H1 (cell line): ENCODE measurements at regions not wholly inside any gene's neighbourhood (a gene's known extent, or its start where the extent isn't known, plus 50 kb on each side); places are given as distances from the start of the nearest gene placed in this dataset.

ENCODE experiments used
- CTCF ChIA-PET: fragments of 300-600 bp; sonication (Branson Sonifier 250); formaldehyde crosslinking; loops from one replicate; lab custom pipeline; 2021; ENCODE audit not compliant: partially characterized antibody; lab: Charles Lee
- POLR2A ChIA-PET: fragments of 300-600 bp; sonication (Branson Sonifier 250); formaldehyde crosslinking; loops from one replicate; lab custom pipeline; 2021; ENCODE audit warnings: inconsistent platforms; ENCODE audit not compliant: partially characterized antibody; lab: Charles Lee
- DNase-seq, 2 experiments: peaks; one replicate each; pipeline versions ENCODE4 v3.0.0 to v3.0.0-alpha.2; 2010 to 2022; ENCODE audit warnings: low spot score in 2 of 2, low read depth in 1 of 2, mixed read lengths in 1 of 2
- FAIRE-seq: peaks from 2 replicates; lab custom pipeline; 2011; peaks lifted over from hg19 to GRCh38; lab: Jason Lieb, UNC
- H2AFZ ChIP-seq: 2 replicates; pipeline ENCODE4 v1.8.1; 2012; ENCODE audit warnings: low read length, inconsistent platforms
- H2AK5ac ChIP-seq: 2 replicates; pipeline ENCODE4 v1.6.1; 2013; ENCODE audit warnings: low read depth, low read length
- H2BK120ac ChIP-seq: replicated peaks from 2 replicates; pipeline ENCODE3; 2013; ENCODE audit warnings: low read depth, low read length, inconsistent platforms
- H2BK12ac ChIP-seq: 2 replicates; pipeline ENCODE4 v1.6.1; 2013; ENCODE audit warnings: low read depth, low read length
- H2BK15ac ChIP-seq: 2 replicates; pipeline ENCODE4 v1.6.1; 2013; ENCODE audit warnings: low read length
- H2BK20ac ChIP-seq: 2 replicates; pipeline ENCODE4 v1.6.1; 2013; ENCODE audit warnings: low read length
- H2BK5ac ChIP-seq: 2 replicates; pipeline ENCODE4 v1.6.1; 2013; ENCODE audit warnings: low read depth, low read length
- H3K14ac ChIP-seq: 2 replicates; pipeline ENCODE4 v1.6.1; 2013; ENCODE audit warnings: inconsistent platforms; ENCODE audit not compliant: insufficient read length
- H3K18ac ChIP-seq: 2 replicates; pipeline ENCODE4 v1.6.1; 2013; ENCODE audit warnings: low read length; ENCODE audit errors: extremely low read depth
- H3K23ac ChIP-seq: 2 replicates; pipeline ENCODE4 v1.6.1; 2013; ENCODE audit warnings: inconsistent platforms; ENCODE audit not compliant: insufficient read length
- H3K23me2 ChIP-seq: 2 replicates; pipeline ENCODE4 v1.6.1; 2013; ENCODE audit warnings: low read depth, low read length
- H3K27ac ChIP-seq: 2 replicates; pipeline ENCODE4 v1.6.1; 2011; ENCODE audit warnings: low read depth, low read length, inconsistent platforms
- H3K27me3 ChIP-seq, 4 experiments: replicated peaks in 1 of 4; 1 replicate in 1 of 4; 2 replicates in 3 of 4; pipeline versions ENCODE4 v1.6.1 to v1.8.1; 2011 to 2013; ENCODE audit warnings: low read length in 3 of 4, mild to moderate bottlenecking in 3 of 4, inconsistent platforms in 2 of 4, mixed read lengths in 2 of 4, moderate library complexity in 1 of 4; ENCODE audit not compliant: control insufficient read depth in 3 of 4, insufficient read depth in 3 of 4; ENCODE audit errors: extremely low read depth in 1 of 4
- H3K36me3 ChIP-seq, 4 experiments: 2 replicates each; pipeline versions ENCODE4 v1.6.1 to v1.8.1; 2011 to 2013; ENCODE audit warnings: mild to moderate bottlenecking in 4 of 4, low read length in 3 of 4, moderate library complexity in 2 of 4, control low read depth in 1 of 4, inconsistent platforms in 1 of 4; ENCODE audit not compliant: insufficient read depth in 4 of 4, control insufficient read depth in 2 of 4
- H3K4ac ChIP-seq: replicated peaks from 2 replicates; pipeline ENCODE3; 2013; ENCODE audit warnings: low read length, low read depth, mixed read lengths, inconsistent platforms; ENCODE audit not compliant: insufficient read length
- H3K4me1 ChIP-seq, 4 experiments: replicated peaks in 1 of 4; 1 replicate in 1 of 4; 2 replicates in 3 of 4; pipeline versions ENCODE4 v1.6.1 to v1.8.1; 2011 to 2013; ENCODE audit warnings: low read length in 3 of 4, inconsistent platforms in 2 of 4, mixed read lengths in 1 of 4; ENCODE audit not compliant: insufficient read depth in 4 of 4, control insufficient read depth in 3 of 4
- H3K4me2 ChIP-seq, 2 experiments: 2 replicates each; pipeline versions ENCODE4 v1.6.1 to v1.8.1; 2011 to 2013; ENCODE audit warnings: low read depth in 2 of 2, low read length in 2 of 2, control low read depth in 1 of 2, inconsistent platforms in 1 of 2, mild to moderate bottlenecking in 1 of 2; ENCODE audit not compliant: insufficient read depth in 1 of 2
- H3K4me3 ChIP-seq, 4 experiments: fragments of 200-600, 300-600 bp in 1 of 4; sonication (generic), shearing (Covaris generic), sonication (Bioruptor Twin) in 1 of 4; 2 replicates each; pipeline versions ENCODE4 v1.5.1 to v1.8.1; 2011 to 2016; ENCODE audit warnings: low read length in 4 of 4, low read depth in 3 of 4, control low read depth in 2 of 4, inconsistent platforms in 2 of 4, mild to moderate bottlenecking in 2 of 4, mixed read lengths in 1 of 4, moderate library complexity in 1 of 4; ENCODE audit not compliant: insufficient read depth in 2 of 4; ENCODE audit errors: extremely low read depth in 1 of 4
- H3K56ac ChIP-seq: replicated peaks from 2 replicates; pipeline ENCODE3; 2013; ENCODE audit warnings: low read depth, mild to moderate bottlenecking, mixed read lengths, low read length, inconsistent platforms; ENCODE audit not compliant: insufficient read length
- H3K79me1 ChIP-seq: 2 replicates; pipeline ENCODE4 v1.6.1; 2013; ENCODE audit warnings: low read depth, low read length, control low read depth
- H3K79me2 ChIP-seq, 2 experiments: 2 replicates each; pipeline versions ENCODE4 v1.6.1 to v1.8.1; 2012 to 2013; ENCODE audit warnings: low read length in 2 of 2, mild to moderate bottlenecking in 2 of 2, inconsistent platforms in 1 of 2; ENCODE audit not compliant: insufficient read depth in 2 of 2, control insufficient read depth in 1 of 2
- H3K9ac ChIP-seq, 4 experiments: replicated peaks in 1 of 4; 1 replicate in 1 of 4; 2 replicates in 3 of 4; pipeline versions ENCODE4 v1.6.1 to v1.8.1; 2011 to 2013; ENCODE audit warnings: low read depth in 3 of 4, low read length in 3 of 4, control low read depth in 2 of 4, mild to moderate bottlenecking in 2 of 4, moderate library complexity in 2 of 4, inconsistent platforms in 1 of 4; ENCODE audit errors: extremely low read depth in 1 of 4
- H3K9me3 ChIP-seq, 2 experiments: 2 replicates each; pipeline versions ENCODE4 v1.6.1 to v1.8.1; 2012 to 2013; ENCODE audit warnings: mild to moderate bottlenecking in 2 of 2, moderate library complexity in 2 of 2, control low read depth in 1 of 2, inconsistent platforms in 1 of 2, low read depth in 1 of 2, low read length in 1 of 2, mixed read lengths in 1 of 2; ENCODE audit not compliant: insufficient read depth in 2 of 2
- H4K20me1 ChIP-seq, 2 experiments: replicated peaks in 1 of 2; 2 replicates each; pipeline versions ENCODE3 to v1.8.1; 2011 to 2013; ENCODE audit warnings: inconsistent platforms in 2 of 2, low read length in 2 of 2, mild to moderate bottlenecking in 1 of 2; ENCODE audit not compliant: insufficient read depth in 2 of 2, control insufficient read depth in 1 of 2
- H4K5ac ChIP-seq: 2 replicates; pipeline ENCODE4 v1.6.1; 2013; ENCODE audit warnings: low read length, low read depth, mixed read lengths, inconsistent platforms; ENCODE audit not compliant: insufficient read length
- H4K8ac ChIP-seq: 2 replicates; pipeline ENCODE4 v1.8.0; 2013; ENCODE audit warnings: mild to moderate bottlenecking, moderate library complexity, low read length, inconsistent platforms; ENCODE audit not compliant: insufficient read depth; ENCODE audit errors: extremely low read depth
- H4K91ac ChIP-seq: replicated peaks from 2 replicates; pipeline ENCODE3; 2013; ENCODE audit warnings: low read length, mixed read lengths, inconsistent platforms; ENCODE audit not compliant: insufficient read length
- CBX5 ChIP-seq: fragments of 300-800, 300-1000 bp; sonication (generic); IDR thresholded peaks from 2 replicates; pipeline ENCODE4 v1.7.1; 2016; ENCODE audit warnings: antibody characterized with exemption, low read length, low read depth
- CHD2 ChIP-seq: IDR thresholded peaks from 2 replicates; pipeline ENCODE4 v1.6.1; 2012; ENCODE audit warnings: low read length, improper control_type of control experiment
- MAFK ChIP-seq: IDR thresholded peaks from 2 replicates; pipeline ENCODE4 v1.6.1; 2012; ENCODE audit warnings: low read depth, mild to moderate bottlenecking, improper control_type of control experiment, low read length
- TAF1 ChIP-seq: IDR thresholded peaks from 2 replicates; pipeline ENCODE4 v1.6.1; 2011; ENCODE audit warnings: mild to moderate bottlenecking, low read depth, low read length
- WGBS, 2 experiments: shearing (Covaris generic) in 1 of 2; methylation state at CpG; one replicate each; pipeline versions ENCODE4 v1.1.6 to v1.1.7; 2013 to 2015; ENCODE audit warnings: low lambda C conversion rate in 2 of 2, mixed read lengths in 2 of 2, inconsistent platforms in 1 of 2, low coverage in 1 of 2, missing lambda C conversion rate in 1 of 2; ENCODE audit not compliant: insufficient replicate concordance in 2 of 2, insufficient coverage in 1 of 2, insufficient read length in 1 of 2; ENCODE audit errors: extremely low coverage in 1 of 2, missing lambda C conversion rate in 1 of 2; 5-methylcytosine and 5-hydroxymethylcytosine counted together

DNA sequence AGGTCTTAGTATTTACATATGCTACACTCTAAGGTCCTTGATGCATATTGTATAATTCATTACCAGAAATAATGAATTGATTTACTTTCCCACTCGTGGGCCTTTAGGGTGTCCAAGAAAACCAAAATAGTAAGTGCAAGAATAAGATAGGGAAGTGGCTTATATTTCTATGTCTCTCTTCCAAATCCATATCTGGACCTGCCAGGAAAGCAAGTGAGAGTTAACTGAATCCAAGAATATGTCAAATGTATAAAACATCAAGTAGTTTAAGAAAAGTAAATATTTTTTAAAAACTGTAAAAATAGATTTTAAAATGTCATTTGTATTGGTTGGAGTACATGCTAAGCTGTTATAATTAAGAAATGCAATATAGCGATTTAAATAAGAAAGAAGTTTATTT lies 1072.1 kb downstream of the OTOL1 start:
- H3K18ac ChIP-seq: no peak overlapping the region
- WGBS, 2 experiments: 86% methylated on average over 2 of the region's 2 CpGs; no CpG with 5 or more reads in 1 of the 2 experiments
- H2BK20ac ChIP-seq: no peak overlapping the region
- H2BK120ac ChIP-seq: no peak overlapping the region
- no peak overlapping the region for H3K4ac ChIP-seq
- FAIRE-seq (no peak), DNase-seq (no peak)
- H3K14ac ChIP-seq: no peak overlapping the region
- H3K4me2 ChIP-seq: no peak overlapping the region
- ChIA-PET POLR2A (no interaction called here), CTCF (no interaction called here)
- H3K9me3 ChIP-seq: no peaks in the 10 kb centered on the region
- no peak overlapping the region for H3K23ac ChIP-seq
- no peaks in the 10 kb centered on the region for H3K36me3 ChIP-seq
- H4K5ac ChIP-seq: no peak overlapping the region
- no peak overlapping the region for H2AFZ ChIP-seq
- no peak overlapping the region for H3K27ac ChIP-seq
- no peaks in the 10 kb centered on the region for H3K27me3 ChIP-seq
- H3K23me2 ChIP-seq: no peaks in the 10 kb centered on the region
- H4K8ac ChIP-seq: no peak overlapping the region
- H3K4me1 ChIP-seq: no peaks in the 10 kb centered on the region
- no peaks in the 10 kb centered on the region for H4K20me1 ChIP-seq
- no peak overlapping the region for H2BK15ac ChIP-seq
- no peak overlapping the region for H2AK5ac ChIP-seq
- no peaks in the 10 kb centered on the region for H3K79me2 ChIP-seq
- H3K56ac ChIP-seq: no peak overlapping the region
- H2BK5ac ChIP-seq: no peak overlapping the region
- no peak overlapping the region for H3K9ac ChIP-seq
- no peak overlapping the region for H2BK12ac ChIP-seq
- no peak overlapping the region for H4K91ac ChIP-seq
- no peaks in the 10 kb centered on the region for H3K79me1 ChIP-seq
- no peak overlapping the region for H3K4me3 ChIP-seq
- TF ChIP-seq MAFK (no peak), CBX5 (no peak), TAF1 (no peak), CHD2 (no peak)
